NCI-H1105 (cell line): ENCODE measurements at regions not wholly inside any gene's neighbourhood (a gene's known extent, or its start where the extent isn't known, plus 50 kb on each side); places are given as distances from the start of the nearest gene placed in this dataset.
"Not testable (repeated sequence)": the region's sequence is repeated elsewhere in the genome, so short reads cannot be mapped to it uniquely, and the experiment has no call there.

Experiments
- DNase-seq: peaks from one replicate; lab custom pipeline; 2025; lab: John Stamatoyannopoulos, UW

GRCh38 chr4:128688846-128689437, 120.6 kb upstream of the JADE1 start:
- DNase-seq: no peak

- DNase-seq: no peak
These were observed 121.3 kb upstream of the JADE1 start for GRCh38 chr4:128688033-128688721.

- DNase-seq: no peak
These were observed 122.7 kb upstream of the JADE1 start for GRCh38 chr4:128686810-128687209.

GRCh38 chr4:128686032-128686465, 123.5 kb upstream of the JADE1 start:
- DNase-seq: no peak

- DNase-seq: no peak
These were observed 125.5 kb upstream of the JADE1 start for GRCh38 chr4:128684016-128684415.

- DNase-seq: no peak
These were observed 126.4 kb upstream of the JADE1 start for GRCh38 chr4:128682942-128683666.

GRCh38 chr4:128676095-128676494, 133.4 kb upstream of the JADE1 start:
- no peak for DNase-seq

- DNase-seq: no peak
These were observed 134.4 kb upstream of the JADE1 start for GRCh38 chr4:128675083-128675482.

- not testable (repeated sequence) for DNase-seq
These were observed 136.3 kb upstream of the JADE1 start for GRCh38 chr4:128673159-128673558.

GRCh38 chr4:128672596-128672995, 136.9 kb upstream of the JADE1 start:
- DNase-seq: not testable (repeated sequence)

- no peak for DNase-seq
These were observed 139.0 kb upstream of the JADE1 start for GRCh38 chr4:128670513-128670912.

- DNase-seq: no peak
These were observed 140.9 kb upstream of the JADE1 start for GRCh38 chr4:128668566-128668965.

GRCh38 chr4:128665514-128665913, 144.0 kb upstream of the JADE1 start:
- no peak for DNase-seq

GRCh38 chr4:128663325-128663724, 146.2 kb upstream of the JADE1 start:
- no peak for DNase-seq

- DNase-seq: no peak
These were observed 148.0 kb upstream of the JADE1 start for GRCh38 chr4:128661479-128661878.

- DNase-seq: no peak
These were observed 148.9 kb upstream of the JADE1 start for GRCh38 chr4:128660361-128661215.

- DNase-seq: no peak
These were observed 151.3 kb upstream of the JADE1 start for GRCh38 chr4:128658214-128658631.

GRCh38 chr4:128657638-128658037, 151.9 kb upstream of the JADE1 start:
- no peak for DNase-seq

- DNase-seq: no peak
These were observed 155.0 kb upstream of the JADE1 start for GRCh38 chr4:128654465-128654864.

GRCh38 chr4:128653527-128654444, 155.7 kb upstream of the JADE1 start:
- DNase-seq: no peak

GRCh38 chr4:128649575-128650205, 159.8 kb upstream of the JADE1 start:
- DNase-seq: no peak
